ENCODE measurements at regions not wholly inside any gene's neighbourhood (a gene's known extent, or its start where the extent isn't known, plus 50 kb on each side); places are given as distances from the start of the nearest gene placed in this dataset.

- H3K4me3 ChIP-seq, result no peak overlapping the region
- intact Hi-C loops (cut with DNase I; ENCODE audit: low total_unique reads), result no loop called here
- TF ChIP-seq CTCF (IDR thresholded peaks at IDR 0.05), result no peak
- no peaks in the 10 kb centered on the region for H3K4me1 ChIP-seq
- H3K9me3 ChIP-seq, result peaks cover 0 to under 1% (median 0%) of the 10 kb centered on the region in 3 donors
- no peaks in the 10 kb centered on the region for H3K36me3 ChIP-seq
- no peak overlapping the region for H3K27ac ChIP-seq
- H3K27me3 ChIP-seq, result no peaks in the 10 kb centered on the region
- DNase-seq, result no peak
Observed at GRCh38 chr13:109548374-109548773, 238.0 kb downstream of the IRS2 start.

DNA sequence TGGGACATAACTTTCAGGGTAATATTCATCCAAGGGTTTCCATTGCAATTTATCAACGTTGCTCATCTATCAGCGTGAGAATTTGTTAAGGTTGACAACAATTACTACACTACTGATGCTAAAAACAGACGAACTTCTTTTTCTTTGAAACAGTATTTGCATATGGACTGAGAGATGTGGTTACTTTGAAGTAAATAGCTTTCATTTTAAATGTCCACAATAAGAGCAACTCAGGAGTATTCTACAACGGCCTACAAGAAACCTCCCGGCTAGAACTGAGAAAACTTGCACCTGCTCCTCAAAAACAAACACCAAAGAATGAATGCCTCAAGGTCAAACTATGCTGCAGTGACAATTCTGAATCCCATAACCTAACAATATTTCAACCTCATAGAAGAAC is 238.4 kb downstream of the IRS2 start:
- Histone ChIP-seq H3K27me3 (no peaks in the 10 kb centered on the region), H3K4me3 (no peak overlapping the region), H3K27ac (no peak overlapping the region), H3K36me3 (no peaks in the 10 kb centered on the region), H3K9me3 (no peaks in the 10 kb centered on the region), H3K4me1 (no peaks in the 10 kb centered on the region)
- no peak for DNase-seq
- TF ChIP-seq CTCF (IDR thresholded peaks at IDR 0.05), result no peak
- intact Hi-C loops (cut with DNase I; ENCODE audit: low total_unique reads), result no loop called here

DNA sequence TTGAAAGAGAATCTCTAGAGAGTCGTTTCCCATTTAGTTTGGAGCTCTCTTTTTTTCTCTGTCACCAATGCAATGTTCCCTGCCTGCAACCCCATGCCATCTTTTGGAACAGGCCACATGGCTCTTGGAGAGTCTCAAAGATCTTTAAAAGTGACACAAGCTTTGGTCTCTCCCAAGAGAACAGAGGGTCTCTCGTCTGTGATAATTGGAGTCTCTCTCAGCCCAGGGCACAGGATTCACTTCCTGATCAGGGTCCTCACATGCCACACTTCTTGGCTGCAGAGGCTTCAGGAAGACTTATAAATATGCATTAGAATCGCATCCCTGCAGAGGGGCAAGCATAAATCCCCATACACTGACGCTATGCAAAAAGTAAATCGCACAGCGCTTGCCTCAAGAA is 240.5 kb downstream of the IRS2 start:
- Histone ChIP-seq H3K27ac (no peak overlapping the region), H3K27me3 (no peaks in the 10 kb centered on the region), H3K4me3 (no peak overlapping the region), H3K4me1 (no peaks in the 10 kb centered on the region), H3K36me3 (no peaks in the 10 kb centered on the region), H3K9me3 (no peaks in the 10 kb centered on the region)
- intact Hi-C loops (cut with DNase I; ENCODE audit: low total_unique reads), result no loop called here
- no peak for TF ChIP-seq CTCF (IDR thresholded peaks at IDR 0.05)
- DNase-seq, result no peak

DNA sequence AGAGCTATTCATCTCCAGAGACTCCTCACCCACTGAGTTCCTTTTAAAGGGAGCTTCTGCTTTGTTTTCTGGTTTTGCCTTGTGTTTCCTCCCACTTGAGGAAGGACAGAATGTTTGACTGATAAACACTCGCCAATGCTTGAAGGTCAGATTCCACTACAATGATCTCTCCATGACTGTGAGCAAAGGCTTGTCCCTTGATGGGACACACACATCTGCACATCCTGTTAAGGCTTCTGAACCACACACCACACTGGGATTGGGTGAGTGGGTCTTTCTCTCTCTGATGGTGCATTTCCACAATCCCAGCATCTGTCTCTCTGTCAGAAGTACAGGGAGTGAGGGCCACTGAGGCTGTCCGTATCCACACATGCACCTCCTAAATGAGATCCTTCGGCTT is 245.3 kb downstream of the IRS2 start:
- intact Hi-C loops (cut with DNase I; ENCODE audit: low total_unique reads), result no loop called here
- DNase-seq, result no peak
- no peak overlapping the region for H3K27ac ChIP-seq
- H3K27me3 ChIP-seq, result no peaks in the 10 kb centered on the region
- TF ChIP-seq CTCF (IDR thresholded peaks at IDR 0.05), result no peak
- no peak overlapping the region for H3K4me3 ChIP-seq
- no peaks in the 10 kb centered on the region for H3K36me3 ChIP-seq
- H3K4me1 ChIP-seq, result no peaks in the 10 kb centered on the region
- no peaks in the 10 kb centered on the region for H3K9me3 ChIP-seq

- H3K27ac ChIP-seq, result no peak overlapping the region
- no peaks in the 10 kb centered on the region for H3K9me3 ChIP-seq
- no peaks in the 10 kb centered on the region for H3K4me1 ChIP-seq
- DNase-seq, result no peak
- H3K27me3 ChIP-seq, result no peaks in the 10 kb centered on the region
- H3K36me3 ChIP-seq, result no peaks in the 10 kb centered on the region
- H3K4me3 ChIP-seq, result no peak overlapping the region
- TF ChIP-seq CTCF (IDR thresholded peaks at IDR 0.05), result no peak
- intact Hi-C loops (cut with DNase I; ENCODE audit: low total_unique reads), result no loop called here
Observed at GRCh38 chr13:109537584-109537983, 248.8 kb downstream of the IRS2 start.

GRCh38 chr13:109533350-109533749 is 253.0 kb downstream of the IRS2 start:
- intact Hi-C loops (cut with DNase I; ENCODE audit: low total_unique reads), result no loop called here
- no peak for TF ChIP-seq CTCF (IDR thresholded peaks at IDR 0.05)
- H3K9me3 ChIP-seq, result no peaks in the 10 kb centered on the region
- DNase-seq, result no peak
- no peaks in the 10 kb centered on the region for H3K4me1 ChIP-seq
- H3K4me3 ChIP-seq, result no peak overlapping the region
- no peaks in the 10 kb centered on the region for H3K27me3 ChIP-seq
- no peak overlapping the region for H3K27ac ChIP-seq
- no peaks in the 10 kb centered on the region for H3K36me3 ChIP-seq
